Left lobe of liver (tissue), 2 donors: ENCODE measurements at regions not wholly inside any gene's neighbourhood (a gene's known extent, or its start where the extent isn't known, plus 50 kb on each side); places are given as distances from the start of the nearest gene placed in this dataset.

Source experiments
- ATAC-seq: fragments of 200-7000 bp; cut with Tn5 transposase; one replicate; pipeline ENCODE4 v1.9.1; 2020; ENCODE audit warnings: mild to moderate bottlenecking, moderate library complexity
- DNase-seq: peaks from one replicate; pipeline ENCODE4 v3.0.0-alpha.2; 2020; ENCODE audit warnings: low spot score
- donor health status: DM: no; HTN: no; CAD: no; lungs with moderate emphysema.
- donor health status: DM: no; HTN: yes; CAD: no.

DNA sequence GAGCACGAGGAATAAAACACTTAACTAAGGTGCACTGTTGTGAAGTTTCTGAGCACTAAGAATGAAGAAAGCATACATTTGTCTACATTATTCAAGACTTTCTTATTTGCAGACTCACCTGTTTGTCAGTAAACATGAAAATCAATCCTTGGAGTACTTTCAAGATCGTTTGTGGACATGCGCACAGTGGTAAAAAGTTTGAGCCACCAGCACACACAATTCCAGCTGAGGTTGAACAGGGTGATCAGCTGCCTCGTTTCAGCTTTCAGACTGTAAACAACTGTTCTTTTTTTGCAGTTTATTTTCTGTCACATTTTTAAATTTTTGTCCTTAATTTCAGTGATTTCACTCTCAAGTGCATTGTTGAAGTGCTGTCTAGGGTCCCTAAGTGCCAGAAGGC is 143.8 kb upstream of the VCX2 start:
- DNase-seq (no peak), ATAC-seq (peak; percentile 69)

DNA sequence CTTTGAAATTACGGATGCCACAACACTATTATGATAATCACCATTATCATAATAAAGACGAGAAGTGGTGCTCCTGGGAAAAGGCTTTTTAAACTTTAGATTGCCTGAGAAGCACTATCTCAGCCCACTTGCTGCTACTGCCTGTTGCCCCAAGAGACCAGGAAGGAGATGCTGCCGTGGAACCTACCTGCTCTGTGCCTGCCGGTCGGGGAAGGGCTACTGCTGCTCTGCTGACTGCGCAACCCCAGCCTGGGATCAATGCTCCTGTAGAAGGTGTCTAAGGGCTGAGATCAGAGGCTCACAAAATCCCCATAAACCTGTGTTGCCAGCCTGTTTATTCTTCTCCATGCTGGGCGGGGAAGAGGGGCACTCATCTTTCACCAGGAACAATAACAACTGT is 145.3 kb upstream of the VCX3B start:
- no peak for ATAC-seq

DNA sequence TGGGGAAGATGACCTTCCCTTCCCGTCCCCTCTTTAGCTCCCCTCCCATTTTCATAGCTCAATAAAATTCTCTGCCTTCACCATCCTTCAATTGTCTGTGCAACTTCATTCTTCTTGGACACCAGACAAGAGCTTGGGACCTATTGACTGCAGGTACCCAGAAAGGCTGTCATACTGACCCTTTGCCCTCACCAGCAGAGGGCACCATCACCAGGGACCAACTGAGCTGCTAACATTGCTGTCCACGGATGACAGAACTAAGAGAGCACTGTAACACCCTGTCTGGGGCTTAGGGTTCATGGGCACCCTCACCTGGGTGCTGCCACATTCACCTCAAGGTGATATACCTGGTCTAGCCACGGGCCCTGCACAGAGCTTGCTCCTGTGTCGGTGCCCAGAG is 141.3 kb upstream of the VCX3B start:
- peak; percentile 52 for ATAC-seq
- DNase-seq = no peak

More for the DNA sequence above, 145.3 kb upstream of the VCX3B start:
- no peak for DNase-seq

DNA sequence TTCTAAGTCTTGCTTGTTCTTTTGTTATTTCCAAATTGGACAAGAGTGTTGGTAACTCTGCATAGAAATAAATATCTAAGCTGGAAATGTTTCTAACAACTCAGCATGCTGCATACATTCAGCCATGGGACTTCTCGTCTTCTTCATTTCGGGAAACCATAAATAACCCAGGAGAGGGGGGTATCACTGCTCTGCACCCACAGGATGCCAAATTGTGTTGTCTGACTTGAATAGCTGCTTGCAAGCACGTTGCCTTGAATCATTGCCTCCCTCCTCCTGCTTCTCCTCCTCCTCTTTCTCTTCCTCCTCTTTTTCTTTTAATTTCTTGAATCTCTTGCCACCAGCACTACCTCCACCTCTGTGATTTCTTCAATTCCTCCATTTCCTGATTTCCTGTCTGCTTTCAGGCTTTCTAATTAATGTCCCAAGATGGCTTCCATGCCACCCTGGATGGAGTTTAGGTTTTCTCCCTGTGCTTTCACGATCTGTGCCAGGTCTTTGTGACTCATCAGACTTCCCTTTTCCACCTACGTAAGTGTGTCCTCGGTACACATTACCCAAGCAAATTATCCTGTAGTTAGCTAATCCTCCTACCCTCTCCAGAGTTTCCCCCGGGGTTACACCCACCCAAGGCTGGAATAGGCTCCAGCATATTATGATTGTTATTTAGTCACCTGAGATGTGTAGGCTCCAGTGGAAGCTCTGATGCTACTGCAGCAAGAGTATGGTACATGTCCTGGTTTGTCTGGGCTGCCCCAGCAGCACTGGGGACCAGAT is 122.6 kb upstream of the VCX3B start:
- DNase-seq (no peak), ATAC-seq (no peak)

DNA sequence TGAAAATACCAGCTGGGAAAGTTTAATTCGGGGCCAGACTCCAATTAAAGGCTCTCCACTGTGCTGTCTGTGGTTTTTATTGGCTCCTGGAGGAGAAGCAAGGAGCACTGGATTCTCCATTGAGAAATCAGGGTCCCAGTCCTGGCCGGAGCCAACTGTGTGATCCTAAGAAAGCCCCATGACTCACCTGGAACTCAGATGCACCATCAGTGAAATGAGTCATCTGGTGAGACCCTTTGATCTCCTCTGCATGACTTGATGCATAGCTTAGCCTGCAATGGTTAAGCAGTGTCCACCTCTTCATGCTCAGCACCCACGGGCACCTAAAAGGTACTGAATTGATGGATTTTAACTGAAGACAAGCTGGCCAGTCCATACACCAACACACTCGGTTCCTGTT is 119.2 kb upstream of the VCX3B start:
- no peak for ATAC-seq
- no peak for DNase-seq

DNA sequence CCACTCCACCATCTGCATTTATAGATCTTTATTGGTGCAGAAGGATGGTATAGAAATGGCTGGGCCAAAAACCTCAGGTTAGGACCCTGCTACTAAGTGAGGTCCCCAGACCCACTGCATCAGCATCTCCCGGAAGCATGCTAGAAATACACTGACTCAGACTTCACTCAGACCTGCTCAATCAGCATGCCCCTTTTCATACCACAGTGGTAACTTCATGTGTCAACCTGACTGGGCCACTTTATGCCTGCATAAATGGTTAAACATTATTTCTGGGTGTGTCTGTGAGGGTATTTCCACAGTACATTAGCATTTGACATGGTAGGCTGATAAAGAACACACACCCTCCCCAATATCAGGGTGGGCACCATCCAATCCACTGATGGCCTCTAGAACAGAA is 118.6 kb upstream of the VCX3B start:
- DNase-seq = no peak
- ATAC-seq = no peak

DNA sequence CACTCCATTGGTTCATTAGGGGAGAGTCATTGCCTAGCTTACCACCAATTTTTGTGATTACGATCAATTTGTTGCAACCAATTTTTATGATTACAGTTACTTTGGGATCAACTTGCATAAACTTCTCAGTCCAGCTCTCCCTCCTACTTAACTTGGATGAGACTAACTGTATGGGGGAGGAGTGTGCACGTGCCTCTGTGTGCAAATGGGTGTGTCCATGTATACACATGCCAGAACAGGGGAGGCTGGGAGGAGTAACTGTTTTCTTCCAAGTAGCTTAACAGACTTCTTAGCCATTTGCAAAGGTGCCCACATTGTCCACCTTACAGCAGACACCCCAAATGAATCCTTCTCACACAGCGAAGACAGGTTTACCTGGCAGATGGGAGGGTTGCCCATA is 117.7 kb upstream of the VCX3B start:
- ATAC-seq = no peak

DNA sequence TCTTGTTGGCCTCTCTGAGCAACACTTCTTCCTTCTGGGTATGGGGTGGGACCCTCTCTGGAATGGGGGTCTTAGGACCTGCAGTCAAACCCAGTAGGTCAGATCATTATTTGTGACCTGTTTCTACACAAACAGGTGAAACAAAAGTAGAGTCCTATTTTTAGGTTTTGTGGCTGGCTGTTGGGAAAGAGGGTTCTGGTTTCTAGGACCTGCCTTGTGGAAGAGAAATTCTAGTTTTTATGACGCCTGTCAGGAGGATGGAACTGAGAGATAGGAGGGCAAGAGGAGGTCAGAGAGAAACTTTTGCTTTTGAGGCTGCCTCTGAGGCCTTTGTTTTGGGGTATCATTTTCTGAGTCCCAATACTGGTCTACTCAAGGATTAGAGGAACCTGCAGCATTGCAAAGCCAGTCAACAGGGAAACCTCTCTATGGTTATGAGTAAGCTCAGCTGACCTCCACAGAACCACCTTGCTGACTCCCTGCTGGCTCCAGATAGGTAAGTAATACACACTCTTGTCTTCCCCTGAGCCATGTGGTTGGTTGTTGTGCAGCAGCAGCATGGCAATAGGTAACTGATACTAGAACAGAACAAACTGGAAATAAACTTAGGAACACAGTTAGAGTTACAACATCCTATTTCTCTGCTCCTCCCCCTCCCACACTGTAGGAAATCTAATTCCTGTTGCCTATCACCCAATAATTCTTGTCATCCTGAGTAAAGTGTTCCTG is 114.7 kb upstream of the VCX3B start:
- DNase-seq (no peak), ATAC-seq (no peak)

More for the DNA sequence above, 117.7 kb upstream of the VCX3B start:
- no peak for DNase-seq

GRCh38 chrX:8358302-8358701 is 106.3 kb upstream of the VCX3B start:
- ATAC-seq = no peak
- no peak for DNase-seq

DNA sequence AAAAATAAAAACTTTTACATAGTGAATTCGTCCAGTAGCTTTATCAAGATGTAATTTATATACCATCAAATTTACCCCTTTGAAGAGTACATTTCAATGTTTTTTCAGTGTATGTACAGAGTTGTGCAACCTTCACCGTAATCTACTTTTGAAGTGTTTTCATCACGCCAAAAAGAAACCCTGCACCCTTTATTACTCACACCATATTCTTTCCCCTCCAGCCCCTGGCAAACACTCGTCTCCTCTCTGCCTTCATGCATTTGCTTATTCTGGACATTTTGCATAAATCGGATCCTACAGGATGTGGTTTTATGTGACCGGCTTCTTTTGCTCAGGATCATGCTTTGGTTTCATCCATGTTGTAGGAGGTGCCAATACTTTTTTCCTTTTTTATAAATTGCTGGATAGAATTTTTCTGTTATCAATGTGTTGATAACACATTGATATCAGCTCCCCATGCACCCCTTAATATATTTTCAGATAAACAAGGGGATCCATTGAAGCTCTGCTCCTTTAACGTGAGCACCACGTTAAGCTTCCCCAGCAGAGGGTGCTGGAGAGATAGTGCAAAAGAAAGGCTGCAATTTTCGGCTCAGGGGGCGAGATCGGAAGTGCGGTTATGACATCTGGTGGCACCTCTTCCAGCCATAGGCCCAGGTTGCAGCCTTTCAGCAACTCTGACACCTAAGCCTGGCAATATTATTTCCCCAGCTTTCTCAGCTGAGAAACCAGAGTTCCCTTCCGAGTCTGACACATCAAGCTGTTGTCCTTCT is 100.1 kb upstream of the VCX3B start:
- peak; percentile 61 for ATAC-seq

DNA sequence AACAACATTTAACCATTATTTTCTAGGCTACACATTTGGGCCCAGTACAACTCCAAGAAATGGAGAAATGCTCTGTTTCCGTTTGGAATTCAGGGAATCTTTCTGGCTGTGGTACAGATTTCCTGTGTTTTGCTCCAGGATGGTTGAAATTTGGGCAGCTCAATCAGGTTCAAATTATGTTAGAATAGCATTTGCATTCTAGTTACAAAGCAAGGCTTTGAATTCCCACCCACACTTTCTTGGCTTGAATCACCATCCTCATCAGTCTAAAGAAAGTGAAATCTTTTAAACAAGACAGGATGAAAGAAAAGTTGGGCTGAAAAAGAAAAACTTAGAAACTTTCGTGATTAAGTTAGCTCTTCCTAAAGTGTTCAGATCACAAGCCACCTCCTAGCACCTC is 98.1 kb upstream of the VCX3B start:
- no peak for DNase-seq
- ATAC-seq = no peak

More for the DNA sequence above, 100.1 kb upstream of the VCX3B start:
- DNase-seq = no peak

DNA sequence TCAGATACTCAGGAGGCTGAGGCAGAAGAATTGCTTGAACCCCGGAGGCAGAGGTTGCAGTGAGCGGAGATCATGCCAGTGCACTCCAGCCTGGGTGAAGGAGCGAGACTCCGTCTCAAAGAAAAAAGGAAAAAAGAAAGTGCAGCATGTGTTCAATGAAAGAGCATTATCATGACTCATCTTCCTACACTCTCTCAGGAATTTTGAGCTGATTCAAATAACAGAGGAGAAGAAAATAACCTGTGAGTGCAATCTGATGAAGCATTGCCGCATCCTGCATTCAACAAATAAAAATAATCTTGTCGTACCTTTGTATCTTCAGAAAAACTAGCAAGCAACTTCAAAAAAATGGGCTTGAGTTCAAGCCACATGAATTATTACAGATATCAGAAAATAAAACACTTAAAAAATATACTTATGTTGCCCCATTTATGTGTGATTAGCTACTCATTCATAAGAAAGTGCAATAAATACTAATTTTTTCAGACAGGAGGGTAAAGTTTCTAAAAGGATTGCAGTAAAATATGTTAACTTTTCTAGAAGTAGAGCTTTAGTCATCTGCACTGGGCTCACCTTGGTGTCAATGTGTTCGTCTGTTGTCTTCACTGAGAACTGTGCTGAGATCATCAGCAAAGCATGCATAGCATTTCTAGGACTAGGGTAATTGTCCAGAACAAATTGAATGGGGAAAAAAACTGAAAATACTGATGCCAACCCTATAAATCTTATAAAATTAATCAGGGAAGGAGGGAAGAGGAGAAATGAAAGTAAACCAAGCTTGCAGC is 90.4 kb upstream of the VCX3B start:
- no peak for DNase-seq
- ATAC-seq = no peak

DNA sequence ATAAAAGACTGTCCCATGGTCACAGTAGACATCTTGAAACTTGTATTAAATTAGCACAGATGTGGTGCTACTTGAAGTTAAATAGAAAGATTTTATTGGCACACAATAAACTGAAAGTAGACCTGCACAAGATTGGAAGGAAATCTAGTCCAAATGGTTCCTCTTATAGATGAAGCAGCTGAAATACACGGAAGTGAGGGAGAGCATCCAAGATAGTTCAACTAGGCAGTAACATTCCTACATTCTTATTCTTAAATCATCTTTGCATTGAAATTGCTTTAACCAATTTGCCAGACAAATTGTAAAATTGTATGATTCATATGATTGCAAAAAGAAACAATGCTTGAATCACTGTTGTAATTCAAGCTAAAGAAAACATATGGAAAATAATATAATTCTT is 87.6 kb upstream of the VCX3B start:
- no peak for ATAC-seq
- DNase-seq = no peak

GRCh38 chrX:8390771-8391170 is 73.9 kb upstream of the VCX3B start:
- ATAC-seq (no peak), DNase-seq (no peak)

GRCh38 chrX:8403988-8404387 is 60.6 kb upstream of the VCX3B start:
- ATAC-seq (no peak), DNase-seq (no peak)

- DNase-seq = no peak
- ATAC-seq = no peak
These were observed 60.2 kb upstream of the VCX3B start for GRCh38 chrX:8404471-8404870.

- no peak for ATAC-seq
These were observed 59.7 kb upstream of the VCX3B start for GRCh38 chrX:8404926-8405325.

DNA sequence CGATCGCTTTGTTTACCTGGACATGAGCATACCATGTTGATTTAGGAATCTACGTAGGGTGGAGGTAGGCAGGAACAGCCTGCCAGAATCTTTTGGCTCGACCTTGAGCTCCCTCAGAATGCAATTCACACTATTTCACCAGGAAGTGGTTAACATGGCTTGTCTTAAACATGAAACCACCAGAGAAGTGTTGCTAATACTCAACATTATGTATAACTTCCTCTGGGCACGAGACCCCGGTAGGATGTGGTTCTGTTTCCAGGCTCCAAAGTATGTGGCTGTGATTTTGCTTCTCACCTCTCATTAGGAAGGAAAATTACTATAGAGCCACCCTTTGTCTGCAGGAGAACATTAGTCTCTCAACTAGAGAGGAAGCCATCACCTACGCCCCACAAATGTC is 59.0 kb upstream of the VCX3B start:
- no peak for DNase-seq
- no peak for ATAC-seq

More at GRCh38 chrX:8404926-8405325, 59.7 kb upstream of the VCX3B start:
- DNase-seq = no peak

DNA sequence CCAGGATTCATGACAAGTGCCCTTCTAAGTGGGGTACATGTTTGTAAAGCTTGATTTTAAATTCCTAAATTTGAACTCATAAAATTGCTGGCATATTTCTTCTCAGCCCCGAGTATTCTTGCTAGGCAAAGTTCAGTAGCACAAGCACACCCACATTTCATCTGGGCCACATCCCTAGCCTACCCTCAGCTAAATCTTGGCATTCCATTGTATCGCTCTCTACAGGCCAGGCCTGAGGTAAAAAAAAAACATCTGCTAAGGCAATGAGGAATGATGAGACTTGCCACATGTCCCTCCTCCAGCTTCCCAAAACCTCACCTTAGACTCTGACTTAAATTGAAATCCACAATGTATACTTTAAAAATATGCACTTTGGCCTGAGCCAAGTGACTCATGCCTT is 51.4 kb upstream of the VCX3B start:
- DNase-seq = no peak
- ATAC-seq = no peak
